Heart left ventricle (tissue), 16 donors: ENCODE measurements at regions not wholly inside any gene's neighbourhood (a gene's known extent, or its start where the extent isn't known, plus 50 kb on each side); places are given as distances from the start of the nearest gene placed in this dataset.

Experiments
- ATAC-seq, 4 donors: fragments of 200-7000 bp; cut with Tn5 transposase; one replicate each; pipeline ENCODE4 v1.9.1; 2020 to 2022; ENCODE audit warnings: moderate library complexity in 4 of 4, mild to moderate bottlenecking in 3 of 4, moderate number of reproducible peaks in 1 of 4
- DNase-seq, 5 donors: peaks; one replicate each; pipeline ENCODE4 v3.0.0-alpha.2; 2020
- H3K27ac ChIP-seq, 12 donors: fragments of 200-600 bp; sonication (generic) in 4 of 12; one replicate each; pipeline versions ENCODE4 v1.5.0 to v1.8.0; 2016 to 2022; ENCODE audit warnings: mild to moderate bottlenecking in 2 of 12
- H3K27me3 ChIP-seq, 9 donors: fragments of 200-600 bp; sonication (generic) in 2 of 9; one replicate each; pipeline versions ENCODE4 v1.5.1 to v1.8.0; 2016 to 2022; ENCODE audit warnings: mild to moderate bottlenecking in 3 of 9
- H3K36me3 ChIP-seq, 9 donors: fragments of 200-600 bp; sonication (generic) in 2 of 9; one replicate each; pipeline versions ENCODE4 v1.5.0 to v1.8.0; 2018 to 2022; ENCODE audit warnings: mild to moderate bottlenecking in 2 of 9
- H3K4me1 ChIP-seq, 12 donors: fragments of 200-600 bp; sonication (generic) in 4 of 12; one replicate each; pipeline versions ENCODE4 v1.5.0 to v1.8.0; 2016 to 2022; ENCODE audit warnings: mild to moderate bottlenecking in 3 of 12
- H3K4me3 ChIP-seq, 12 donors: fragments of 200-600 bp; sonication (generic) in 4 of 12; one replicate each; pipeline versions ENCODE4 v1.5.0 to v1.8.0; 2017 to 2022; ENCODE audit warnings: mild to moderate bottlenecking in 9 of 12, moderate library complexity in 4 of 12
- H3K9me3 ChIP-seq, 12 donors: fragments of 200-600 bp; sonication (generic) in 4 of 12; one replicate each; pipeline versions ENCODE4 v1.5.0 to v1.8.0; 2016 to 2022; ENCODE audit warnings: mild to moderate bottlenecking in 1 of 12
- POLR2A ChIP-seq, 2 donors: fragments of 450-650 bp; IDR thresholded peaks; one replicate each; pipeline ENCODE4 v1.6.1; 2017; ENCODE audit warnings: antibody characterized with exemption in 2 of 2, mild to moderate bottlenecking in 2 of 2, moderate library complexity in 2 of 2
- WGBS, 4 donors: extraction: QIAGEN DNeasy Blood & Tissue Kit in 2 of 4; methylation state at CpG; one replicate each; pipeline versions ENCODE4 v1.1.5 to v1.1.7; 2013 to 2018; 5-methylcytosine and 5-hydroxymethylcytosine counted together
- intact Hi-C, 10 donors: fragments of 100-400 bp; cut with DNase I; formaldehyde crosslinking; loops; one replicate each; pipeline versions ENCODE4 v1.11.1 to v1.14.2; 2022
- TF ChIP-seq, protein P1 (sequence below), 12 donors: fragments of 200-600 bp; sonication (generic) in 4 of 12; IDR thresholded peaks; one replicate each; pipeline versions ENCODE4 v1.5.0 to v1.8.0; 2018 to 2022; ENCODE audit warnings: antibody characterized with exemption in 12 of 12, mild to moderate bottlenecking in 5 of 12
- donor health status: ischemic (EF 13 %, LVEDD 7.1; RV severe dilation, severe dysfunction).
- donor health status: healthy with polysubstance abuse.
- donor health status: DM: no; HTN: yes; CAD: no.
- donor health status: DM: no; HTN: no; CAD: no.
- donor health status: ischemic (EF 25% LVEDD 6.9; RV normal size, moderate dysfunction).
- donor health status: ischemic (EF 25% LVEDD 5.7; RV mildly dilated, moderate dysfunction).
- donor health status: healthy.
- donor health status: DM: yes; HTN: yes; CAD: no.
- donor health status: ischemic (EF 35%, LVEDD 5.7; RV mildly dilated, moderate dysfunction).
- donor health status: nonischemic (EF 11% LVEDD 7.7; RV severe dilation, severe dysfunction).
- donor health status: DM: yes; HTN: yes; CAD: no.
- donor health status: PGD.
- donor health status: ischemic (EF 29% LVEDD 5.4; RV normal size, mild dysfunction).
- donor health status: nonischemic (EF 23%, LVEDD 6.1; RV moderate dilation, normal function).

DNA sequence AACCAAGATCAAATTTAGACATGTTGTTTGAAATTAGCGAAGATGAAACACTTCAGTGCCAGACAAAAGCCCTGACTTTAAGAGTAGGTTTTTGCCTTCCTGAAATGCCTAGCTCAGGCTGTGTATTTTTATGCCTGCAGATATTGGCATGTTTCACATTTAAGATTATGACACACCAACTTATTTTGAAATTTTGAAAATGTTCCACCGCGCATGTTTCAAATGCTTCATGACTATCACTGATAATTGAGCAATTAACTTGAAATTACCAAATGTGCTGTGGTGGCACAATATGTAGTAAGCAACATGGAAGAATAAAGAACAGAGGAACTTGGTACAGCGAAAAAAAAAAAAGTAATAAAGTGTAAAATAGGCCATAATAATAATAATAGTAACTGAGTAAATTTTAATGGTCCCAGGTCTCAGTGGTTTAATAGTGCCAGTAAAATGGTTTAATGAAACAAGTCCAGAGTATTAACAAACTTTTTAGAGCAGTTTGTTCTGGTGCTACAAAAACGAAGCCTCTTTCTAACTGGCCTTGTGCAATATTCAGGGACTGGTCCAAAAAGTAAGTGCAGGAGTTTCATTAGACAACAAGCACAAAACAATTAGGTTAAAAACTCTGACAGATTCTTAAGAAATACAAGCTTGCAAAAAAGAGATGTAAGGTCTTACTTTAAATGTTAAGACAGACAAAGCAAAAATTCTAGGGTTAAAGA is 112.5 kb upstream of the SOX6 start:
- Histone ChIP-seq H3K27ac (peak overlapping the region in 1 of 12 donors; percentile 5), H3K27me3 (no peaks in the 10 kb centered on the region), H3K4me3 (no peak overlapping the region), H3K36me3 (peaks cover 0 to under 1% (median 0%) of the 10 kb centered on the region in 9 donors), H3K9me3 (peaks cover 0 to 5% (median 0%) of the 10 kb centered on the region in 12 donors), H3K4me1 (peaks cover 0 to 35% (median 11%) of the 10 kb centered on the region in 12 donors)
- intact Hi-C loops: no loop called here
- TF ChIP-seq POLR2A (IDR thresholded peaks at IDR 0.05): no peak
- TF ChIP-seq, protein P1, sequence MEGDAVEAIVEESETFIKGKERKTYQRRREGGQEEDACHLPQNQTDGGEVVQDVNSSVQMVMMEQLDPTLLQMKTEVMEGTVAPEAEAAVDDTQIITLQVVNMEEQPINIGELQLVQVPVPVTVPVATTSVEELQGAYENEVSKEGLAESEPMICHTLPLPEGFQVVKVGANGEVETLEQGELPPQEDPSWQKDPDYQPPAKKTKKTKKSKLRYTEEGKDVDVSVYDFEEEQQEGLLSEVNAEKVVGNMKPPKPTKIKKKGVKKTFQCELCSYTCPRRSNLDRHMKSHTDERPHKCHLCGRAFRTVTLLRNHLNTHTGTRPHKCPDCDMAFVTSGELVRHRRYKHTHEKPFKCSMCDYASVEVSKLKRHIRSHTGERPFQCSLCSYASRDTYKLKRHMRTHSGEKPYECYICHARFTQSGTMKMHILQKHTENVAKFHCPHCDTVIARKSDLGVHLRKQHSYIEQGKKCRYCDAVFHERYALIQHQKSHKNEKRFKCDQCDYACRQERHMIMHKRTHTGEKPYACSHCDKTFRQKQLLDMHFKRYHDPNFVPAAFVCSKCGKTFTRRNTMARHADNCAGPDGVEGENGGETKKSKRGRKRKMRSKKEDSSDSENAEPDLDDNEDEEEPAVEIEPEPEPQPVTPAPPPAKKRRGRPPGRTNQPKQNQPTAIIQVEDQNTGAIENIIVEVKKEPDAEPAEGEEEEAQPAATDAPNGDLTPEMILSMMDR (IDR thresholded peaks at IDR 0.05): no peak
- no peak for DNase-seq
- ATAC-seq: peak in 1 of 4 donors; percentile 49
- WGBS, 4 donors: 79 to 89% (median 85%) methylated on average over 5 of the region's 5 CpGs

DNA sequence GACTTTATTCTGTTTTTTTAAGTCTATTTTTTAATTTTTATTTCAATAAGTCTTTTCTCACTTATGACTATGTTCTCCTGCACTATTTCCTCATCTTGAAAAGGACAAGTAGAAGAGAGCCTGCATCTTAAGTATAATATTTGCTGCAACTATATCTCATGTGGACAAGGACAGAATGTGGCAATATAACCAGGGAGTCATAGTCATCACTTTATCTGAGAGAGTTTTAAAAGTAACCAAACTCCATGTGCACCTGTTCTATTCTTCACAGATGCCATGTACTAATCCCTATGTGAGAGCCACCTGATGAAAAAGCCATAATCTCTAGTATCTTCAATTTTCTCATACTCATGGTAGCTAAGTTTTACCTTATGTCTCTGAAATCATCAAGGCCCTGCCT is 104.2 kb upstream of the SOX6 start:
- Histone ChIP-seq H3K9me3 (no peaks in the 10 kb centered on the region), H3K36me3 (no peaks in the 10 kb centered on the region), H3K4me3 (no peak overlapping the region), H3K4me1 (peaks cover 0 to 20% (median 0%) of the 10 kb centered on the region in 12 donors), H3K27me3 (no peaks in the 10 kb centered on the region), H3K27ac (no peak overlapping the region)
- no peak for ATAC-seq
- no peak for DNase-seq
- TF ChIP-seq, protein P1 (IDR thresholded peaks at IDR 0.05): no peak
- TF ChIP-seq POLR2A (IDR thresholded peaks at IDR 0.05): no peak
- intact Hi-C loops: no loop called here

DNA sequence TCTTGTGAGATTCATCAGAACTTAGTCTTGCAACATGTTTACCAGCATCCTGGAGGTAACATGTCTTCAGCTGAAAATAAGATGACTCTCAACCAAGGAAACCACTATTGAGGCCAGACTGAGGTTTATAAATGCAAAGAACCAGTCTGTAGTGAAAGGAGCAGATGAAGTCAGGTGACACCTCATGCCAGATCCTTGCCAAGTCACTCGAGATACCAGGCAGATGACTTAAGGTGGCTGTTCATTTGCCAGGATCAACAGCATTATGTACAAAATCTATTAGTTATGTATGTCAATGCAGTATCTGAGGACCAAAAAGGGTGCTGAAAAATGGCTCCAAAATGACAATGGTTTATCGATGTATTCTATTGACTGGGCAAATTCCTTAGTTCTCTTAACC is 100.0 kb upstream of the SOX6 start:
- Histone ChIP-seq H3K36me3 (no peaks in the 10 kb centered on the region), H3K27me3 (no peaks in the 10 kb centered on the region), H3K4me1 (peaks cover 0 to 18% (median 0%) of the 10 kb centered on the region in 12 donors), H3K9me3 (no peaks in the 10 kb centered on the region), H3K4me3 (no peak overlapping the region), H3K27ac (no peak overlapping the region)
- ATAC-seq: no peak
- TF ChIP-seq, protein P1 (IDR thresholded peaks at IDR 0.05): no peak
- no peak for TF ChIP-seq POLR2A (IDR thresholded peaks at IDR 0.05)
- WGBS, 4 donors: 65 to 71% (median 68%) methylated on average over 2 of the region's 2 CpGs
- DNase-seq: no peak
- intact Hi-C loops: no loop called here

DNA sequence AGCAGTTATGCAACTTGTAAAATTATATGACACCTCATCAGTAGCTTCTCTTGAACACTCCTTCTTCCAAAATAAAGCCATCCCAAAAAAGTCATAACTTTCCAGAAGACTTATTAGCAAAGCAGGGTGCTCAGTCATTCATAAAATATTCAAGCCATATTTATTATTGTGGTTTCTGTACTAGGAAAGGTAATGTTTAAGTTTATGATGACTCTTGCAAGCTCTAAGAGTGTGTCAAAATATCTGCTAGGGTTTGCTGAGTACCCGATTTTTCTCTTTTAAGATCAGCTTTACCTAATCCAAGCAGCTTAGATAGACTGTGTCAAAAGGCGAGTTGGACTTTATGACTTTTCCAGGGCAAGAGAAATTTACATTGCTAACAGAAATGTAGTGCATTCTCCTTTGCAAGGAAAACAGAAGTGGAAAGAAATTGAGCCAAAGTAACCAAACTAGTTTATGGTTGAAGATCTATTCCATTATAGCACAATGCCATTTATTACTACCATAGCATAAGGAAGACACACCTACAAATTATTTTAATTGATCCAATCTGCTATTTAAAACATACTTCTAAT is 98.0 kb upstream of the SOX6 start:
- Histone ChIP-seq H3K27ac (no peak overlapping the region), H3K4me1 (peaks cover 0 to 18% (median 0%) of the 10 kb centered on the region in 12 donors), H3K36me3 (no peaks in the 10 kb centered on the region), H3K4me3 (no peak overlapping the region), H3K27me3 (no peaks in the 10 kb centered on the region), H3K9me3 (no peaks in the 10 kb centered on the region)
- TF ChIP-seq, protein P1 (IDR thresholded peaks at IDR 0.05): no peak
- DNase-seq (no peak), ATAC-seq (no peak)
- intact Hi-C loops: no loop called here
- WGBS, 4 donors: 82 to 93% (median 87%) methylated on average over 2 of the region's 2 CpGs
